Uterus (tissue), 3 donors: ENCODE measurements at regions not wholly inside any gene's neighbourhood (a gene's known extent, or its start where the extent isn't known, plus 50 kb on each side); places are given as distances from the start of the nearest gene placed in this dataset.

Experiments
- DNase-seq, 2 donors: peaks; one replicate each; pipeline ENCODE4 v3.0.0-alpha.2; 2019 to 2020
- H3K27ac ChIP-seq, 2 donors: fragments of 200-600 bp; sonication (generic); 1 replicate in 1 of 2; 2 replicates in 1 of 2; pipeline ENCODE4 v1.5.1; 2016 to 2018
- H3K27me3 ChIP-seq, 2 donors: fragments of 200-600 bp; sonication (generic); one replicate each; pipeline ENCODE4 v1.5.1; 2018 to 2019; ENCODE audit warnings: control low read depth in 1 of 2
- H3K36me3 ChIP-seq, 2 donors: fragments of 200-600 bp; sonication (generic); one replicate each; pipeline ENCODE4 v1.5.1; 2019; ENCODE audit warnings: control low read depth in 1 of 2
- H3K4me1 ChIP-seq, 2 donors: fragments of 200-600 bp; sonication (generic); one replicate each; pipeline ENCODE4 v1.5.1; 2018 to 2019; ENCODE audit warnings: control low read depth in 1 of 2
- H3K4me3 ChIP-seq, 2 donors: fragments of 200-600 bp; sonication (generic); 1 replicate in 1 of 2; 2 replicates in 1 of 2; pipeline ENCODE4 v1.5.1; 2018 to 2019; ENCODE audit warnings: mild to moderate bottlenecking in 1 of 2
- H3K9me3 ChIP-seq, 2 donors: fragments of 200-600 bp; sonication (generic); one replicate each; pipeline ENCODE4 v1.5.1; 2019; ENCODE audit warnings: control low read depth in 1 of 2
- CTCF ChIP-seq, 4 experiments: fragments of 200-600 bp in 2 of 4; fragments of 450-650 bp in 2 of 4; sonication (generic) in 2 of 4; IDR thresholded peaks; one replicate each; pipeline ENCODE4 v1.5.1; 2016 to 2019; ENCODE audit warnings: antibody characterized with exemption in 4 of 4, mild to moderate bottlenecking in 2 of 4, moderate library complexity in 1 of 4
- POLR2A ChIP-seq, 2 donors: fragments of 450-650 bp; IDR thresholded peaks; one replicate each; pipeline ENCODE4 v1.6.1; 2016; ENCODE audit warnings: antibody characterized with exemption in 2 of 2, mild to moderate bottlenecking in 1 of 2, moderate library complexity in 1 of 2
- intact Hi-C: fragments of 100-400 bp; cut with DNase I; formaldehyde crosslinking; loops from one replicate; pipeline ENCODE4 v1.15.1; 2023; ENCODE audit warnings: low total_unique reads
- donor health status: DM: yes; HTN: yes; CAD: no.

GRCh38 chr9:80177949-80178480 is 606.2 kb downstream of the TLE4 start:
- Histone ChIP-seq H3K4me3 (no peak overlapping the region), H3K27ac (no peak overlapping the region), H3K36me3 (no peaks in the 10 kb centered on the region), H3K27me3 (no peaks in the 10 kb centered on the region), H3K9me3 (no peaks in the 10 kb centered on the region), H3K4me1 (no peaks in the 10 kb centered on the region)
- intact Hi-C loops: no loop called here
- TF ChIP-seq CTCF (IDR thresholded peaks at IDR 0.05): no peak
- TF ChIP-seq POLR2A (IDR thresholded peaks at IDR 0.05): no peak
- DNase-seq: no peak

GRCh38 chr9:80175286-80176150 is 603.8 kb downstream of the TLE4 start:
- no peak overlapping the region for H3K4me3 ChIP-seq
- no peak for DNase-seq

DNA sequence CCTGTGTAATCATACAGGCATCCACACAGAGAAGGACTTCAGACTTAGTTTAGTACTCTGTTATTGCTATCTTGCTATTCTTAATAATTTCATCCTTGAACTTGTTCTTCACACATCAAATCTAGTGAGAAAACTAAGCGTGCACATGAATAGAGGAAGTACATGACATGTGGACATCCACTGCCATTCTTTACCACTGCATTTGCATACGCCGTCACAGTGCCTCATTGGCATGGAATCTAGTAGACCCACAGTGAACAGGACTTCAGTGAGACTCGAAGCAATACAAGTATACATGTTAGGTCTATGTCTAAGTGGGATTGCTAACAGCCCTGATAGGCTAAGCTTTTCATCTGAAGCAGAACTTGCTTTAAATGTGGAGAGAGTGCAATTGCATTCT is 592.1 kb downstream of the TLE4 start:
- no peak for DNase-seq
- no peak overlapping the region for H3K27ac ChIP-seq
- no peaks in the 10 kb centered on the region for H3K36me3 ChIP-seq
- no peaks in the 10 kb centered on the region for H3K9me3 ChIP-seq
- H3K4me1 ChIP-seq: no peaks in the 10 kb centered on the region
- intact Hi-C loops: no loop called here
- H3K4me3 ChIP-seq: no peak overlapping the region
- no peak for TF ChIP-seq POLR2A (IDR thresholded peaks at IDR 0.05)
- TF ChIP-seq CTCF (IDR thresholded peaks at IDR 0.05): no peak
- H3K27me3 ChIP-seq: no peaks in the 10 kb centered on the region

More at GRCh38 chr9:80175286-80176150, 603.8 kb downstream of the TLE4 start:
- H3K36me3 ChIP-seq: no peaks in the 10 kb centered on the region
- TF ChIP-seq CTCF (IDR thresholded peaks at IDR 0.05): peak; percentile 58 to 71 (median 59)
- TF ChIP-seq POLR2A (IDR thresholded peaks at IDR 0.05): no peak
- no peaks in the 10 kb centered on the region for H3K27me3 ChIP-seq
- peaks cover 0 to 9% of the 10 kb centered on the region in 2 donors for H3K9me3 ChIP-seq
- intact Hi-C loops: no loop called here
- no peak overlapping the region for H3K27ac ChIP-seq
- no peaks in the 10 kb centered on the region for H3K4me1 ChIP-seq

GRCh38 chr9:80158554-80159170 is 586.9 kb downstream of the TLE4 start:
- no peak overlapping the region for H3K4me3 ChIP-seq
- TF ChIP-seq CTCF (IDR thresholded peaks at IDR 0.05) (no peak), POLR2A (IDR thresholded peaks at IDR 0.05) (no peak)
- peaks cover 0 to 6% of the 10 kb centered on the region in 2 donors for H3K4me1 ChIP-seq
- no peaks in the 10 kb centered on the region for H3K36me3 ChIP-seq
- H3K27ac ChIP-seq: no peak overlapping the region
- no peaks in the 10 kb centered on the region for H3K27me3 ChIP-seq
- no peaks in the 10 kb centered on the region for H3K9me3 ChIP-seq
- no peak for DNase-seq
- intact Hi-C loops: no loop called here

- H3K27me3 ChIP-seq: no peaks in the 10 kb centered on the region
- H3K4me1 ChIP-seq: peaks cover 0 to 6% of the 10 kb centered on the region in 2 donors
- H3K36me3 ChIP-seq: no peaks in the 10 kb centered on the region
- TF ChIP-seq POLR2A (IDR thresholded peaks at IDR 0.05) (no peak), CTCF (IDR thresholded peaks at IDR 0.05) (no peak)
- H3K27ac ChIP-seq: no peak overlapping the region
- intact Hi-C loops: no loop called here
- H3K9me3 ChIP-seq: no peaks in the 10 kb centered on the region
- no peak overlapping the region for H3K4me3 ChIP-seq
- DNase-seq: no peak
Observed at GRCh38 chr9:80158131-80158530, 586.4 kb downstream of the TLE4 start.
